ENCODE measurements at regions not wholly inside any gene's neighbourhood (a gene's known extent, or its start where the extent isn't known, plus 50 kb on each side); places are given as distances from the start of the nearest gene placed in this dataset.
A peak's percentile ranks its signal among the peaks of the same experiment; 100 is the strongest.

- DNase-seq, result peak in 1 of 2 experiments; percentile 21
Observed at GRCh38 chr18:54717673-54718407, 110.4 kb upstream of the RAB27B start.

DNA sequence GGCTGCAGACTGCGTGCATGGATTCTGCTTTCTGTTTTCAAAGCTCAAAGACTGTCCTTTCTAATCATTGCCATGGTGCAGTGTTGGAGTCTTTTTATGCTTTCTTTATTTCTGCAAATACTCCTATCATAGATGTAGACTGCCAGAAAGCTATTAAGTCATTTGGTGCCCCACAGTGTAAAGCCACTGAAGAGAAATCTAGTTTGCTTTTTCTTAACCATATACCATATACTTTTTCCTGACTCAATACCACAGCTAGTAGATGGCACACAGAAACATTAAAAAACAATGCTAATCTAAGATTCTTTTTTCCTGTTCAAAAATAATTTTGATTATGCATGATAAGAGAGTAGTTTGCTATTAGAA, 109.9 kb upstream of the RAB27B start:
- DNase-seq, result no peak

- no peak for DNase-seq
Observed at GRCh38 chr18:54720620-54721019, 107.7 kb upstream of the RAB27B start.

DNA sequence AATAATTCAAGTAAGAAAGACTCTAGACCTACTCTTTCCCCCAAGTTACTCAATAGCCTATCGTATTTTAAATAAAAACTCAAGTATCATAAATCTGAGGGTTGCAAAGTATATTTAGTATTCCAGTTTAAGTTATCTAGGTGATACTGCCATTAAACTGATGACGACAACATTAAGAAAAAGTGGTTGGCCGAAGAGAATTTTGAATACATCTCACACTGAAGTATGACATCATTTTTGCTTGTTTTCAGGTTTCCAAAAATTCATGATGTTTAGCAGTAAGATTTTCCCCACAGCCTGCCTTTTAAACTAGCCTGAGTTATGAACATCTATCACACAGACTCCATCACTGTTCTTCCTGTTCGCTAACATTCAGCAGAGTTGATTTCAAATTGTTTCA, 102.1 kb upstream of the RAB27B start:
- DNase-seq, result no peak

- no peak for DNase-seq
Observed at GRCh38 chr18:54734059-54734458, 94.2 kb upstream of the RAB27B start.

GRCh38 chr18:54736981-54737380, 91.3 kb upstream of the RAB27B start:
- no peak for DNase-seq

DNA sequence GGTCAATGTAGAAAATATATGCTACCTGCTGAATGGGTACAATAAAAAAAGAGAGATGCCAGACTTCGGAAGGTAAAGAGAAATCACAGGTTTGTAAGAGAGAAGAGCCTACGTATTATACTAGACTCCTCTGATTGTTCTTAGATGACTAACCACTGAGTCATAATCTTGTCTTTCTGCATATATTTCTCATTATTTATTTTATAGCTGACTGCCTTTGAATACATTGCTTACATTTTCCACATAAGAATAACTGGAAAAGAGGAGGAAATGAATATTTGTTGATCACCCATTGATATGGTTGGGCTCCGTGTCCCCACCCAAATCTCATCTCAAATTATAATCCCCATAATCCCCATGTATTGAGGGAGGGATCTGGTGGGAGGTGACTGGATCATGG, 90.3 kb upstream of the RAB27B start:
- DNase-seq, result no peak

DNA sequence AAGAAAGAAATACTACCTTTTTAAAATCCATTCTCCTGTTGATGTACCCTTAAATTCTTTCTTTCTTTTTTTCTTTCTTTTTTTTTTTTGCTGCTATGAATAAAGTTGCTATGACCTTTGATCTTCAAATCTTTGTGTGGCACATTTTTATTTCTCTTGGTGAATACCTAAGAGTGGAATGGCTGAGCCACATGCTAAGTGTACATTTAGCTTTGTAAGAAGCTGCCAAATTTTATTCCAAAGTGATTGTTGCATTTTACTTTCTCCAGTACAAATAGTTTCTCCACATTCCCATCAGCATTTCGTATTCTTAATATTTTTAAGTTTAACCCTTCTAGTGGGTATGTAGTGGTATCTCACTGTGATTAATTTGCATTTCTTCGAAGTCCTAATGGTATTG, 88.8 kb upstream of the RAB27B start:
- no peak for DNase-seq

GRCh38 chr18:54740136-54740846, 88.0 kb upstream of the RAB27B start:
- DNase-seq, result no peak

GRCh38 chr18:54742120-54742519, 86.2 kb upstream of the RAB27B start:
- DNase-seq, result no peak

- no peak for DNase-seq
Observed at GRCh38 chr18:54742659-54743604, 85.3 kb upstream of the RAB27B start.

GRCh38 chr18:54743605-54743995, 84.7 kb upstream of the RAB27B start:
- DNase-seq, result no peak

GRCh38 chr18:54749291-54749690, 79.0 kb upstream of the RAB27B start:
- DNase-seq, result no peak

GRCh38 chr18:54750350-54750749, 77.9 kb upstream of the RAB27B start:
- DNase-seq, result no peak

DNA sequence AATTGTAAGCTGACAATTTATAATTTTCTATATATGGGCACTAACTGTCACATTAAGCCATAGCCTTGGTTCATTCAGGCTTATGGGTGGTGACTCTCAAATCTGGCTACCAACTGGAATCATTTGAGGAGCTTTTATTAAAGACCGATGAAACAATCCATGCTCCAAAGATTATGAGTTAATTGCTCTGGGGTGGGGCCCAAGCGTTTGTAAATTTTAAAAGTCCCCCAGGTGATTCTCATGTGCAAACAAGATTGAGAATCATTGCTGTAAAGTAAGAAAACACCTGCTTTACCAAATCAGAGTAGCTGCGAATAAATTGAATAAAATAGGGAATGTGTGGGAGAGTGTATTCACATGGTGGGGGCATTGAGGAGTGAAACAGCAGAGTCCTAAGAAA, 76.1 kb upstream of the RAB27B start:
- no peak for DNase-seq

- no peak for DNase-seq
Observed at GRCh38 chr18:54755456-54755855, 72.8 kb upstream of the RAB27B start.

DNA sequence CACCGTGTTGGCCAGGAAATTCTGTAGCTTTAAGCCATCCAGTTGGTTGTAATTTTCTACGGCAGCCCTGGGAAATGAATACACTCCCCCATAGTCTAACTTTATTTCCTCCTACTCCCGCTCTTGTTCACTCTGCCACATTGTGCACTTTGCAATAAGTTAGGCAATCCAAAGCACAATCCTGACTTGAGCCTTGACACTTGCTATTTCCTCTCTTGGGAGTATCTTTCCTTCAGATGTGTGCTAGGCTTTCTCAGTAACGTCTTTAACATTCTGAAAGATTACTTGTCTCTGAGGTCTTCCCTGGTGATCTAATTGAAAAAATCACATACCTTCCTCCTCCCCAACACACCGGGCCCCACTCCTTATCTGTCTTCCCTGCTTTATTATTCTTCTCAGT, 65.9 kb upstream of the RAB27B start:
- no peak for DNase-seq

GRCh38 chr18:54764786-54765185, 63.5 kb upstream of the RAB27B start:
- DNase-seq, result no peak

DNA sequence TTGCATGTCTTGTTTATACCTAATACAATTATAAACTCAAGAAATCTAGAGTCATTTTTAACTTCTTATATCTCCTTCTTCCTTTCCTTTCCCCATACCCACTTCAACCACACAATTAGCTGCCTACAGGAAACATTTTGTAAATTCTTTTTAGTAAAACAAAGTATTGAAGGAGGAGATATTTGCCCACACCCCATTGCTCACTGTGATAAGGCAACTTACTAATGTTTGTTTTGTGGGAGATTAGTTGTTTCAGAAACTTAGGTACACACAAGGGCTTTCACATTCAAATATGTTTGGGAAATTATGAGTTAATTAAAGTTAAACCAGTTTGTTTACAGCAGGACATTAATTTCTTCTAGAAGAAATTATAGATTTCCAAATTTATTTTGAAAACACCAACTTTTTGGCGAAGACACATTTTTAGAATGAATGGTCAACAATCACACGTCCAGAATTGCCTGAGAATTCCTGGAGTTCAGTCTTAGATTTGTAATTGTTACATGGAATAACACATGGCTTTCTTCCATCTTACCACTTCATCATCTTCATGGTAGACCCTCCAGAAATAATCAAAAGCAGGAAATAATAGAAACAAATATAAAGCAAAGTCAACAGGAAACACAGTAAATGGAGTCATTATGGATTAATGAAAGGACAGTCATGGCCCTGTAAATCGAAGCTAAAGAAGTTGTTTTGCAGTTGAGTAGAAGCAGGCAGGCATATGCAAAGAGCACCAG, 62.5 kb upstream of the RAB27B start:
- DNase-seq, result no peak

DNA sequence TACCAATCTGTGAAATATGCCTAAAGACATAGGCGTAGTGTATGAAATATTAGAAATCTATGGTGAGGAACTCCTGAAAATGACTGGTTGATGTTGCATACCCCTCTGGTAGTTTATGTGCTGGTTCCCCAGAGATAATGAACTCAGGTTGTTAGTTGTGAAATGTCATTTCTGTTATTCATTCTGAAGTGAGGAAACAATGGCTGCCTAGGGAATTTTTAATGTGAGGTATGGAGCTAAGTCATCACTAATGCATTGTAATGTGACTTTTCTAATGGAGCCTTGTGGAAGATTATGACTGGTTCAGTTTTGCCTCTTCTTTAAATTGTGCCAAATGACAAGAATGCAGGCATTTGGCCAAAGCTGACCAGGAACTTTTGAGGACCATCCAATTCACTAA, 61.6 kb upstream of the RAB27B start:
- no peak for DNase-seq

GRCh38 chr18:54767098-54767497, 61.2 kb upstream of the RAB27B start:
- DNase-seq, result no peak

- DNase-seq, result no peak
Observed at GRCh38 chr18:54769526-54770464, 58.5 kb upstream of the RAB27B start.
